ENCODE measurements at regions not wholly inside any gene's neighbourhood (a gene's known extent, or its start where the extent isn't known, plus 50 kb on each side); places are given as distances from the start of the nearest gene placed in this dataset.

DNA sequence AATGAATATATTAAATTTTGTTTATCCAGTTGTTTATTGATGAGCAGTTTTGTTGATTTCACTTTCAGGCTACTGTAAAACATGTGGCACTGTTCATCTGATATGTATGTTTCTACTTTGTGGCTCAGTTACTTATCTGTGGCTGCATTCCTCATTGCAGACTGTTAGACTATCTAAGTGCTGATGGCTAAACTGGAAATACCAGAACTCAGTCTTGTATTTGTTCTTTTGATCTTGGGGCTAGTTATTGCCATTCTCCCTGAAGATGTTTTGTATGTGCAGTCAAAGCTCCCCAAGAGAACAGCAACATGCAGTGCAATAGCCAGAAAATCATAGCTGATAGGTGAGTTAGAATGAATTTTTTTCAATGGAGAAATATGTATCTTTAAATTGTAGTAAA is 162.2 kb downstream of the GADD45G start:
- TF ChIP-seq NFIC (IDR thresholded peaks at IDR 0.05) (no peak), CEBPB (IDR thresholded peaks at IDR 0.05) (no peak), EGR1 (IDR thresholded peaks at IDR 0.05) (no peak), FOXM1 (IDR thresholded peaks at IDR 0.05; ENCODE audit: borderline replicate concordance, low read depth) (no peak), CREB1 (IDR thresholded peaks at IDR 0.05; ENCODE audit: low read depth) (no peak), ZBTB7A (IDR thresholded peaks at IDR 0.05; ENCODE audit: low read depth) (no peak), TCF12 (IDR thresholded peaks at IDR 0.05; ENCODE audit: low read depth) (no peak), EP300 (IDR thresholded peaks at IDR 0.05; ENCODE audit: borderline replicate concordance) (no peak), USF1 (IDR thresholded peaks at IDR 0.05) (no peak), TAF1 (IDR thresholded peaks at IDR 0.05; ENCODE audit: low read depth) (no peak), RAD21 (IDR thresholded peaks at IDR 0.05; ENCODE audit: low read depth) (no peak), YY1 (IDR thresholded peaks at IDR 0.05; ENCODE audit: low read depth) (no peak), TEAD4 (IDR thresholded peaks at IDR 0.05) (no peak)
- TF ChIP-seq, protein P1, sequence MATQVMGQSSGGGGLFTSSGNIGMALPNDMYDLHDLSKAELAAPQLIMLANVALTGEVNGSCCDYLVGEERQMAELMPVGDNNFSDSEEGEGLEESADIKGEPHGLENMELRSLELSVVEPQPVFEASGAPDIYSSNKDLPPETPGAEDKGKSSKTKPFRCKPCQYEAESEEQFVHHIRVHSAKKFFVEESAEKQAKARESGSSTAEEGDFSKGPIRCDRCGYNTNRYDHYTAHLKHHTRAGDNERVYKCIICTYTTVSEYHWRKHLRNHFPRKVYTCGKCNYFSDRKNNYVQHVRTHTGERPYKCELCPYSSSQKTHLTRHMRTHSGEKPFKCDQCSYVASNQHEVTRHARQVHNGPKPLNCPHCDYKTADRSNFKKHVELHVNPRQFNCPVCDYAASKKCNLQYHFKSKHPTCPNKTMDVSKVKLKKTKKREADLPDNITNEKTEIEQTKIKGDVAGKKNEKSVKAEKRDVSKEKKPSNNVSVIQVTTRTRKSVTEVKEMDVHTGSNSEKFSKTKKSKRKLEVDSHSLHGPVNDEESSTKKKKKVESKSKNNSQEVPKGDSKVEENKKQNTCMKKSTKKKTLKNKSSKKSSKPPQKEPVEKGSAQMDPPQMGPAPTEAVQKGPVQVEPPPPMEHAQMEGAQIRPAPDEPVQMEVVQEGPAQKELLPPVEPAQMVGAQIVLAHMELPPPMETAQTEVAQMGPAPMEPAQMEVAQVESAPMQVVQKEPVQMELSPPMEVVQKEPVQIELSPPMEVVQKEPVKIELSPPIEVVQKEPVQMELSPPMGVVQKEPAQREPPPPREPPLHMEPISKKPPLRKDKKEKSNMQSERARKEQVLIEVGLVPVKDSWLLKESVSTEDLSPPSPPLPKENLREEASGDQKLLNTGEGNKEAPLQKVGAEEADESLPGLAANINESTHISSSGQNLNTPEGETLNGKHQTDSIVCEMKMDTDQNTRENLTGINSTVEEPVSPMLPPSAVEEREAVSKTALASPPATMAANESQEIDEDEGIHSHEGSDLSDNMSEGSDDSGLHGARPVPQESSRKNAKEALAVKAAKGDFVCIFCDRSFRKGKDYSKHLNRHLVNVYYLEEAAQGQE (IDR thresholded peaks at IDR 0.05; ENCODE audit: low read depth) = no peak
- TF ChIP-seq, protein P2, sequence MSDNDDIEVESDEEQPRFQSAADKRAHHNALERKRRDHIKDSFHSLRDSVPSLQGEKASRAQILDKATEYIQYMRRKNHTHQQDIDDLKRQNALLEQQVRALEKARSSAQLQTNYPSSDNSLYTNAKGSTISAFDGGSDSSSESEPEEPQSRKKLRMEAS (IDR thresholded peaks at IDR 0.05) = no peak

- TF ChIP-seq ZBTB7A (IDR thresholded peaks at IDR 0.05; ENCODE audit: low read depth) = no peak
- TF ChIP-seq YY1 (IDR thresholded peaks at IDR 0.05; ENCODE audit: low read depth) = no peak
- TF ChIP-seq, protein P1 (IDR thresholded peaks at IDR 0.05; ENCODE audit: low read depth) = no peak
- no peak for TF ChIP-seq CEBPB (IDR thresholded peaks at IDR 0.05)
- TF ChIP-seq, protein P2 (IDR thresholded peaks at IDR 0.05) = no peak
- TF ChIP-seq CREB1 (IDR thresholded peaks at IDR 0.05; ENCODE audit: low read depth) = no peak
- no peak for TF ChIP-seq TEAD4 (IDR thresholded peaks at IDR 0.05)
- no peak for TF ChIP-seq FOXM1 (IDR thresholded peaks at IDR 0.05; ENCODE audit: borderline replicate concordance, low read depth)
- no peak for TF ChIP-seq EGR1 (IDR thresholded peaks at IDR 0.05)
These were observed 163.2 kb downstream of the GADD45G start for GRCh38 chr9:89768051-89768450.

- TF ChIP-seq NFIC (IDR thresholded peaks at IDR 0.05) = no peak
- no peak for TF ChIP-seq FOXM1 (IDR thresholded peaks at IDR 0.05; ENCODE audit: borderline replicate concordance, low read depth)
- no peak for TF ChIP-seq YY1 (IDR thresholded peaks at IDR 0.05; ENCODE audit: low read depth)
- TF ChIP-seq EGR1 (IDR thresholded peaks at IDR 0.05) = no peak
- no peak for TF ChIP-seq TEAD4 (IDR thresholded peaks at IDR 0.05)
- TF ChIP-seq CREB1 (IDR thresholded peaks at IDR 0.05; ENCODE audit: low read depth) = no peak
- TF ChIP-seq EP300 (IDR thresholded peaks at IDR 0.05; ENCODE audit: borderline replicate concordance) = no peak
- TF ChIP-seq, protein P2 (IDR thresholded peaks at IDR 0.05) = no peak
- no peak for TF ChIP-seq RAD21 (IDR thresholded peaks at IDR 0.05; ENCODE audit: low read depth)
- TF ChIP-seq TCF12 (IDR thresholded peaks at IDR 0.05; ENCODE audit: low read depth) = no peak
- no peak for TF ChIP-seq TAF1 (IDR thresholded peaks at IDR 0.05; ENCODE audit: low read depth)
- no peak for TF ChIP-seq CEBPB (IDR thresholded peaks at IDR 0.05)
- TF ChIP-seq, protein P1 (IDR thresholded peaks at IDR 0.05; ENCODE audit: low read depth) = no peak
These were observed 163.8 kb downstream of the GADD45G start for GRCh38 chr9:89768650-89769071.

GRCh38 chr9:89770531-89771174 is 165.8 kb downstream of the GADD45G start:
- TF ChIP-seq TAF1 (IDR thresholded peaks at IDR 0.05; ENCODE audit: low read depth) (no peak), NFIC (IDR thresholded peaks at IDR 0.05) (no peak), CEBPB (IDR thresholded peaks at IDR 0.05) (no peak), TCF12 (IDR thresholded peaks at IDR 0.05; ENCODE audit: low read depth) (no peak), EP300 (IDR thresholded peaks at IDR 0.05; ENCODE audit: borderline replicate concordance) (no peak), RAD21 (IDR thresholded peaks at IDR 0.05; ENCODE audit: low read depth) (no peak)
